ENCODE measurements at regions not wholly inside any gene's neighbourhood (a gene's known extent, or its start where the extent isn't known, plus 50 kb on each side); places are given as distances from the start of the nearest gene placed in this dataset. TPM values are rescaled to one million over a fixed set of nuclear protein-coding genes. Genes with fewer than 3 reads are reported as not detected.

Small RNAs in the stretch of these regions (small RNA-seq; reads per million reads assigned to genes)
- gene AL512605.2 (ENCODE audit: insufficient read depth): not detected

All from mesendoderm (in vitro differentiated cells).